ENCODE measurements at regions not wholly inside any gene's neighbourhood (a gene's known extent, or its start where the extent isn't known, plus 50 kb on each side); places are given as distances from the start of the nearest gene placed in this dataset.

GRCh38 chr20:6623989-6624388 is 143.5 kb upstream of the BMP2 start:
- Histone ChIP-seq H3K9me3 (ENCODE audit: low read length) (no peaks in the 10 kb centered on the region), H3K36me3 (ENCODE audit: insufficient read depth, low read length) (no peaks in the 10 kb centered on the region), H3F3A (ENCODE audit: insufficient read depth, low read length, poor library complexity, severe bottlenecking) (no peaks in the 10 kb centered on the region), H3K9me2 (ENCODE audit: insufficient read depth, low read length) (no peaks in the 10 kb centered on the region), H3K79me2 (replicated peaks; ENCODE audit: insufficient read depth, low read length) (no peaks in the 10 kb centered on the region), H3K27ac (ENCODE audit: low read length) (no peak overlapping the region), H3K4me3 (ENCODE audit: low read length) (no peak overlapping the region), H3K27me3 (ENCODE audit: insufficient read depth, low read depth, low read length) (no peaks in the 10 kb centered on the region), H2AFZ (ENCODE audit: low read depth, low read length) (no peak overlapping the region), H3K4me2 (ENCODE audit: low read length) (no peak overlapping the region), H4K20me1 (ENCODE audit: insufficient read depth) (no peaks in the 10 kb centered on the region), H3K9ac (ENCODE audit: low read length) (no peak overlapping the region)
- no peak for TF ChIP-seq SMC3 (conservative IDR thresholded peaks at IDR 0.05; ENCODE audit: poor library complexity)
- TF ChIP-seq, protein P1, sequence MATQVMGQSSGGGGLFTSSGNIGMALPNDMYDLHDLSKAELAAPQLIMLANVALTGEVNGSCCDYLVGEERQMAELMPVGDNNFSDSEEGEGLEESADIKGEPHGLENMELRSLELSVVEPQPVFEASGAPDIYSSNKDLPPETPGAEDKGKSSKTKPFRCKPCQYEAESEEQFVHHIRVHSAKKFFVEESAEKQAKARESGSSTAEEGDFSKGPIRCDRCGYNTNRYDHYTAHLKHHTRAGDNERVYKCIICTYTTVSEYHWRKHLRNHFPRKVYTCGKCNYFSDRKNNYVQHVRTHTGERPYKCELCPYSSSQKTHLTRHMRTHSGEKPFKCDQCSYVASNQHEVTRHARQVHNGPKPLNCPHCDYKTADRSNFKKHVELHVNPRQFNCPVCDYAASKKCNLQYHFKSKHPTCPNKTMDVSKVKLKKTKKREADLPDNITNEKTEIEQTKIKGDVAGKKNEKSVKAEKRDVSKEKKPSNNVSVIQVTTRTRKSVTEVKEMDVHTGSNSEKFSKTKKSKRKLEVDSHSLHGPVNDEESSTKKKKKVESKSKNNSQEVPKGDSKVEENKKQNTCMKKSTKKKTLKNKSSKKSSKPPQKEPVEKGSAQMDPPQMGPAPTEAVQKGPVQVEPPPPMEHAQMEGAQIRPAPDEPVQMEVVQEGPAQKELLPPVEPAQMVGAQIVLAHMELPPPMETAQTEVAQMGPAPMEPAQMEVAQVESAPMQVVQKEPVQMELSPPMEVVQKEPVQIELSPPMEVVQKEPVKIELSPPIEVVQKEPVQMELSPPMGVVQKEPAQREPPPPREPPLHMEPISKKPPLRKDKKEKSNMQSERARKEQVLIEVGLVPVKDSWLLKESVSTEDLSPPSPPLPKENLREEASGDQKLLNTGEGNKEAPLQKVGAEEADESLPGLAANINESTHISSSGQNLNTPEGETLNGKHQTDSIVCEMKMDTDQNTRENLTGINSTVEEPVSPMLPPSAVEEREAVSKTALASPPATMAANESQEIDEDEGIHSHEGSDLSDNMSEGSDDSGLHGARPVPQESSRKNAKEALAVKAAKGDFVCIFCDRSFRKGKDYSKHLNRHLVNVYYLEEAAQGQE (IDR thresholded peaks at IDR 0.05; ENCODE audit: borderline replicate concordance) = no peak
- no peak for TF ChIP-seq RAD21 (conservative IDR thresholded peaks at IDR 0.05)
- TF ChIP-seq MXI1 (conservative IDR thresholded peaks at IDR 0.05; ENCODE audit: poor library complexity, severe bottlenecking) = no peak
- TF ChIP-seq, protein P2, sequence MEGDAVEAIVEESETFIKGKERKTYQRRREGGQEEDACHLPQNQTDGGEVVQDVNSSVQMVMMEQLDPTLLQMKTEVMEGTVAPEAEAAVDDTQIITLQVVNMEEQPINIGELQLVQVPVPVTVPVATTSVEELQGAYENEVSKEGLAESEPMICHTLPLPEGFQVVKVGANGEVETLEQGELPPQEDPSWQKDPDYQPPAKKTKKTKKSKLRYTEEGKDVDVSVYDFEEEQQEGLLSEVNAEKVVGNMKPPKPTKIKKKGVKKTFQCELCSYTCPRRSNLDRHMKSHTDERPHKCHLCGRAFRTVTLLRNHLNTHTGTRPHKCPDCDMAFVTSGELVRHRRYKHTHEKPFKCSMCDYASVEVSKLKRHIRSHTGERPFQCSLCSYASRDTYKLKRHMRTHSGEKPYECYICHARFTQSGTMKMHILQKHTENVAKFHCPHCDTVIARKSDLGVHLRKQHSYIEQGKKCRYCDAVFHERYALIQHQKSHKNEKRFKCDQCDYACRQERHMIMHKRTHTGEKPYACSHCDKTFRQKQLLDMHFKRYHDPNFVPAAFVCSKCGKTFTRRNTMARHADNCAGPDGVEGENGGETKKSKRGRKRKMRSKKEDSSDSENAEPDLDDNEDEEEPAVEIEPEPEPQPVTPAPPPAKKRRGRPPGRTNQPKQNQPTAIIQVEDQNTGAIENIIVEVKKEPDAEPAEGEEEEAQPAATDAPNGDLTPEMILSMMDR (IDR thresholded peaks at IDR 0.05; ENCODE audit: poor library complexity, severe bottlenecking) = no peak
- no peak for TF ChIP-seq POLR2AphosphoS5 (IDR thresholded peaks at IDR 0.05)
- no peak for TF ChIP-seq EZH2 (IDR thresholded peaks at IDR 0.05; ENCODE audit: borderline replicate concordance, insufficient read depth, low read length, poor library complexity, severe bottlenecking)
- TF ChIP-seq TAF1 (IDR thresholded peaks at IDR 0.05; ENCODE audit: low read depth) = no peak
- TF ChIP-seq EP300 (conservative IDR thresholded peaks at IDR 0.05; ENCODE audit: poor library complexity, severe bottlenecking) = no peak

GRCh38 chr20:6622041-6622440 is 145.4 kb upstream of the BMP2 start:
- Histone ChIP-seq H3K79me2 (replicated peaks; ENCODE audit: insufficient read depth, low read length) (no peaks in the 10 kb centered on the region), H3F3A (ENCODE audit: insufficient read depth, low read length, poor library complexity, severe bottlenecking) (no peaks in the 10 kb centered on the region), H3K9me3 (ENCODE audit: low read length) (no peaks in the 10 kb centered on the region), H3K27ac (ENCODE audit: low read length) (no peak overlapping the region), H3K36me3 (ENCODE audit: insufficient read depth, low read length) (no peaks in the 10 kb centered on the region), H3K4me2 (ENCODE audit: low read length) (no peak overlapping the region), H3K27me3 (ENCODE audit: insufficient read depth, low read depth, low read length) (no peaks in the 10 kb centered on the region), H3K9me2 (ENCODE audit: insufficient read depth, low read length) (no peaks in the 10 kb centered on the region), H3K4me3 (ENCODE audit: low read length) (no peak overlapping the region), H4K20me1 (ENCODE audit: insufficient read depth) (no peaks in the 10 kb centered on the region), H3K9ac (ENCODE audit: low read length) (no peak overlapping the region), H2AFZ (ENCODE audit: low read depth, low read length) (no peak overlapping the region)
- TF ChIP-seq EP300 (conservative IDR thresholded peaks at IDR 0.05; ENCODE audit: poor library complexity, severe bottlenecking) (no peak), RAD21 (conservative IDR thresholded peaks at IDR 0.05) (no peak), EZH2 (IDR thresholded peaks at IDR 0.05; ENCODE audit: borderline replicate concordance, insufficient read depth, low read length, poor library complexity, severe bottlenecking) (no peak), TAF1 (IDR thresholded peaks at IDR 0.05; ENCODE audit: low read depth) (no peak), MXI1 (conservative IDR thresholded peaks at IDR 0.05; ENCODE audit: poor library complexity, severe bottlenecking) (no peak), SMC3 (conservative IDR thresholded peaks at IDR 0.05; ENCODE audit: poor library complexity) (no peak), POLR2AphosphoS5 (IDR thresholded peaks at IDR 0.05) (no peak)
- TF ChIP-seq, protein P2 (IDR thresholded peaks at IDR 0.05; ENCODE audit: poor library complexity, severe bottlenecking) = no peak
- TF ChIP-seq, protein P1 (IDR thresholded peaks at IDR 0.05; ENCODE audit: borderline replicate concordance) = no peak
